Stimulated activated effector memory CD8-positive, alpha-beta T cell treated with anti-CD3 and anti-CD28 coated beads, Interleukin-12 subunit alpha, Interleukin-12 subunit beta, amount 100 ng/mL, for 72 hours (primary cell): ENCODE measurements at regions not wholly inside any gene's neighbourhood (a gene's known extent, or its start where the extent isn't known, plus 50 kb on each side); places are given as distances from the start of the nearest gene placed in this dataset.
A peak's percentile ranks its signal among the peaks of the same experiment; 100 is the strongest.

Source experiments
- ATAC-seq: fragments of 150-1000 bp; cut with Tn5 transposase; 2 replicates; pipeline ENCODE4 v1.10.0; 2021
- DNase-seq, 2 donors: peaks; one replicate each; pipeline ENCODE4 v3.0.0; 2021 to 2022; ENCODE audit warnings: low spot score in 2 of 2
- H3K27ac Mint-ChIP-seq: one replicate; pipeline ENCODE4 v1.8.0; 2022; ENCODE audit warnings: mild to moderate bottlenecking, mixed read lengths
- H3K36me3 Mint-ChIP-seq: one replicate; pipeline ENCODE4 v1.8.0; 2022; ENCODE audit warnings: mild to moderate bottlenecking, mixed read lengths
- H3K4me1 Mint-ChIP-seq: one replicate; pipeline ENCODE4 v1.8.0; 2022; ENCODE audit warnings: mixed read lengths
- H3K4me3 Mint-ChIP-seq: one replicate; pipeline ENCODE4 v1.8.0; 2022; ENCODE audit warnings: mild to moderate bottlenecking, mixed read lengths
- H3K9me3 Mint-ChIP-seq: one replicate; pipeline ENCODE4 v1.8.0; 2022; ENCODE audit warnings: mixed read lengths

DNA sequence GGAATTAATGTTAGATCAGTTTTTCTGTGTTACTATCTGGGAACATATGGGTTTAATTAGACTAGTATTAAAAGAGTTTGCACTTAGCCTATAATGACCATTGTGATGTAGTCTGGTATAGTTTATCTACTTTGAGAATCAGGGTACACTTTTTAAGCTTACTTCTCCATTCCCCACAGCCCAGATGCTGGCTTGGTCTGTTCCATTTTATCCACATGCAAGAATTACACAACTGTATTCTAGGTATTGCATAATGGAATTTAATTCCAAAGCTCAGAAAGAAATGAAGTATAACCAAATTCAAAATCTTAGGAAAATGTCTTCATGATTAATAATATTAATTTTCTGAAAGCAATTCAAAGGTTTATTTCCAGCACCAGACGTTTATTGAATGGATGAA lies 122.2 kb upstream of the PDGFD start:
- H3K36me3 Mint-ChIP-seq: no peaks in the 10 kb centered on the region
- no peak overlapping the region for H3K4me3 Mint-ChIP-seq
- H3K4me1 Mint-ChIP-seq: no peaks in the 10 kb centered on the region
- no peak overlapping the region for H3K27ac Mint-ChIP-seq
- DNase-seq: no peak
- no peaks in the 10 kb centered on the region for H3K9me3 Mint-ChIP-seq
- ATAC-seq: no peak

DNA sequence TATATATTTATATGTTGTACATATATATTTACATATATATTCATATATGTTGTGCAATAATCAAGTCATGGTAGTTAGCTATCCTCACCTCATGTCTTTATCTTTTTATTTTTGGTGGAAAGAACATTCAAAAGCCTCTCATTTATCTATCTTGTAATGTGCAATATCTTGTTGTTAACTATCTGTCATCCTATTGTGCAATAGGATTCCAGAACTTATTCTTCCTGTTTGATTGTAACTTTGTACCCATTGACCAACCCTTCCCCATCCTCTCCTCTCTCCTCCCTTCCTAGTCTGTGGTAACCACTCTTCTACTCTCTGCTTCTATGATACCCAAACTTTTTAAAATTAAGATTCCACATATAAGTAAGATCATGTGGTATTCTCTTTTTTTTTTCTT lies 115.6 kb upstream of the PDGFD start:
- no peaks in the 10 kb centered on the region for H3K4me1 Mint-ChIP-seq
- DNase-seq (no peak), ATAC-seq (no peak)
- no peaks in the 10 kb centered on the region for H3K9me3 Mint-ChIP-seq
- no peaks in the 10 kb centered on the region for H3K36me3 Mint-ChIP-seq
- no peak overlapping the region for H3K27ac Mint-ChIP-seq
- H3K4me3 Mint-ChIP-seq: no peak overlapping the region

GRCh38 chr11:104275992-104276391 lies 112.0 kb upstream of the PDGFD start:
- H3K36me3 Mint-ChIP-seq: no peaks in the 10 kb centered on the region
- ATAC-seq: no peak

DNA sequence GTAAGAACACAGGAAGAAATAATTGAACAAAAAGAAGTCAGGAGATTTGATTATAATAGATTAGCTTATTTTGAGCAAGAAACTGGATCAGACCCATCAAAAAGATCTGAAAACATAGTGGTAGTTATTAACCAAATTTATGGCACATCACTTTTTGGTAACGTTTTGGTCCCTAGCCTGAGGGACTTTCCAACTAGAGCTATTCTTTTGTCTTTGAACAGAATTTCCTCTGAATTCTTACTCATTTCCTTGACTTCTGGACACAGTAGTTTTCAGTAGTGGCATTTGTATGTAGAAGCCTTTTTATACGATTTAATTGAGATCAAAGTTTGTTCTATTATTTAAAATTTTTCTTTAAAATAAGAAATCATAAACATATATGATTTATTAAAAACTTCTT lies 96.5 kb upstream of the PDGFD start:
- ATAC-seq (no peak), DNase-seq (no peak)
- Mint-ChIP-seq H3K4me3 (no peak overlapping the region), H3K36me3 (no peaks in the 10 kb centered on the region), H3K4me1 (no peaks in the 10 kb centered on the region), H3K9me3 (no peaks in the 10 kb centered on the region), H3K27ac (no peak overlapping the region)

More at GRCh38 chr11:104275992-104276391, 112.0 kb upstream of the PDGFD start:
- H3K9me3 Mint-ChIP-seq: no peaks in the 10 kb centered on the region
- no peak overlapping the region for H3K27ac Mint-ChIP-seq
- H3K4me1 Mint-ChIP-seq: no peaks in the 10 kb centered on the region
- no peak for DNase-seq
- no peak overlapping the region for H3K4me3 Mint-ChIP-seq

DNA sequence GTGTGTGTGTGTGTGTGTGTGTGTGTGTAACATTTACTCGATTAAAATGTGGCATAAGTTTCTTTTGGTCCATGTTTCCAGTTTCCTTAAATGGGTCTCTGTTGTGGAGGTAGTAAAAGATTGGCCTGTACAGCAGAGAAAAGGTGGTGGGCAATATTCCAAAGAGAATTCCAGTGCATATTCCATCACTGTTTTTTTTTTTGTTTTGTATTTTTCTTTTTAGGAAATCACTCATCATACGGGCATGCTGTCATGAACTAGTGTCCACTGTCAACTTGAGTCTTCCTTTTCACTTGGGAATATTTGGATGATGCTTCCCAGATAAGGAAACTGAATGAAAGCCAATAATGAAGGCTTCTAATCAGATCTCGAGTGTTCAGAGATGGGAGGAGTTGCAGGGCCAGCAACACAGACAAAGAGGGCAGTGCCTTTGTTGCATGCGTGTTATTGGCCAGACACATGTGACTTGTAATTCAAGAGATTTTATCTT lies 95.2 kb upstream of the PDGFD start:
- DNase-seq: no peak

GRCh38 chr11:104256525-104256924 lies 92.6 kb upstream of the PDGFD start:
- Mint-ChIP-seq H3K9me3 (no peaks in the 10 kb centered on the region), H3K4me1 (no peaks in the 10 kb centered on the region)

More for the DNA sequence above, 95.2 kb upstream of the PDGFD start:
- Mint-ChIP-seq H3K9me3 (no peaks in the 10 kb centered on the region), H3K36me3 (no peaks in the 10 kb centered on the region), H3K4me3 (no peak overlapping the region), H3K27ac (no peak overlapping the region), H3K4me1 (no peaks in the 10 kb centered on the region)
- ATAC-seq: no peak

GRCh38 chr11:104254347-104254746 lies 90.4 kb upstream of the PDGFD start:
- H3K4me1 Mint-ChIP-seq: no peaks in the 10 kb centered on the region
- H3K27ac Mint-ChIP-seq: no peak overlapping the region
- ATAC-seq (peak; percentile 50), DNase-seq (peak in 1 of 2 donors; percentile 61)
- no peaks in the 10 kb centered on the region for H3K9me3 Mint-ChIP-seq
- no peaks in the 10 kb centered on the region for H3K36me3 Mint-ChIP-seq
- no peak overlapping the region for H3K4me3 Mint-ChIP-seq

More at GRCh38 chr11:104256525-104256924, 92.6 kb upstream of the PDGFD start:
- DNase-seq: no peak
- H3K36me3 Mint-ChIP-seq: no peaks in the 10 kb centered on the region
- H3K27ac Mint-ChIP-seq: no peak overlapping the region
- no peak overlapping the region for H3K4me3 Mint-ChIP-seq
- no peak for ATAC-seq

GRCh38 chr11:104246590-104246989 lies 82.6 kb upstream of the PDGFD start:
- H3K4me1 Mint-ChIP-seq: no peaks in the 10 kb centered on the region
- H3K27ac Mint-ChIP-seq: no peak overlapping the region
- DNase-seq (no peak), ATAC-seq (no peak)
- H3K9me3 Mint-ChIP-seq: no peaks in the 10 kb centered on the region
- no peaks in the 10 kb centered on the region for H3K36me3 Mint-ChIP-seq
- no peak overlapping the region for H3K4me3 Mint-ChIP-seq

- Mint-ChIP-seq H3K9me3 (peaks cover 3% of the 10 kb centered on the region), H3K4me1 (no peaks in the 10 kb centered on the region), H3K27ac (no peak overlapping the region), H3K36me3 (no peaks in the 10 kb centered on the region), H3K4me3 (no peak overlapping the region)
- DNase-seq (no peak), ATAC-seq (no peak)
Measured at GRCh38 chr11:104238916-104239315, 75.0 kb upstream of the PDGFD start.

GRCh38 chr11:104225047-104225446 lies 61.1 kb upstream of the PDGFD start:
- H3K4me3 Mint-ChIP-seq: no peak overlapping the region
- no peaks in the 10 kb centered on the region for H3K9me3 Mint-ChIP-seq
- no peaks in the 10 kb centered on the region for H3K4me1 Mint-ChIP-seq
- no peak overlapping the region for H3K27ac Mint-ChIP-seq
- H3K36me3 Mint-ChIP-seq: no peaks in the 10 kb centered on the region
- DNase-seq (no peak), ATAC-seq (no peak)

- no peak overlapping the region for H3K4me3 Mint-ChIP-seq
- no peak overlapping the region for H3K27ac Mint-ChIP-seq
- ATAC-seq: no peak
- no peaks in the 10 kb centered on the region for H3K4me1 Mint-ChIP-seq
- no peaks in the 10 kb centered on the region for H3K36me3 Mint-ChIP-seq
- peaks cover 2% of the 10 kb centered on the region for H3K9me3 Mint-ChIP-seq
- no peak for DNase-seq
Measured at GRCh38 chr11:104222464-104222863, 58.5 kb upstream of the PDGFD start.

DNA sequence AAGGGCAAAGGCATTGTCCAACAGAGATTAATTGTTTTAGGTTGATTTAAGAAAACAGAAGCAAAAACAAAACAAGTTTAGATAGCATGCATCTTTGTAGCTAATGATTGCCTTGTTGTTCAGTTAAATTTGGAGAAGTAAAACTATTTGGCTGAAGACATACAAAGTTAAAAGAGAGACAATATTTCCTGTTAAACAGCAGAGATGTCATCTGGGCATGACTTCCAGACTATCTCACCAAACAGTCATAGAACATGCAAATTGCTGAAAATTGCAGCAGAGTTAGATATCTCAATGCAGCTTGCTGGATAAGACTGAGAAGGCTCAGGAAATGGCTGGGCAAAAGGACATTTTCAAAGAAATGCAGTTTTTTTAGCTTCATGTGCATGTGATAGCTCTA lies 57.5 kb upstream of the PDGFD start:
- no peaks in the 10 kb centered on the region for H3K36me3 Mint-ChIP-seq
- no peak overlapping the region for H3K4me3 Mint-ChIP-seq
- DNase-seq (no peak), ATAC-seq (no peak)
- H3K9me3 Mint-ChIP-seq: peaks cover 8% of the 10 kb centered on the region
- H3K27ac Mint-ChIP-seq: no peak overlapping the region
- H3K4me1 Mint-ChIP-seq: no peaks in the 10 kb centered on the region

GRCh38 chr11:104219096-104219495 lies 55.1 kb upstream of the PDGFD start:
- H3K4me1 Mint-ChIP-seq: no peaks in the 10 kb centered on the region
- H3K9me3 Mint-ChIP-seq: peaks cover 14% of the 10 kb centered on the region

GRCh38 chr11:104214517-104214916 lies 50.6 kb upstream of the PDGFD start:
- Mint-ChIP-seq H3K36me3 (no peaks in the 10 kb centered on the region), H3K4me3 (no peak overlapping the region), H3K27ac (no peak overlapping the region), H3K4me1 (no peaks in the 10 kb centered on the region), H3K9me3 (peaks cover 18% of the 10 kb centered on the region)
- ATAC-seq (no peak), DNase-seq (no peak)

More at GRCh38 chr11:104219096-104219495, 55.1 kb upstream of the PDGFD start:
- DNase-seq (no peak), ATAC-seq (no peak)
- H3K27ac Mint-ChIP-seq: no peak overlapping the region
- H3K36me3 Mint-ChIP-seq: no peaks in the 10 kb centered on the region
- H3K4me3 Mint-ChIP-seq: no peak overlapping the region
